A549 (cell line): ENCODE measurements at regions not wholly inside any gene's neighbourhood (a gene's known extent, or its start where the extent isn't known, plus 50 kb on each side); places are given as distances from the start of the nearest gene placed in this dataset.

Source experiments
- CEBPB ChIP-seq, 2 experiments: fragments of >200 bp in 1 of 2; sonication (Bioruptor Twin) in 1 of 2; formaldehyde crosslinking in 1 of 2; IDR thresholded peaks; 2 replicates each; pipeline ENCODE4 v1.6.1; 2012 to 2016
- CHD2 ChIP-seq: fragments of 150-350 bp; IDR thresholded peaks from 2 replicates; pipeline ENCODE4 v1.6.1; 2014; ENCODE audit warnings: low read length; ENCODE audit not compliant: partially characterized antibody
- CHD4 ChIP-seq: fragments of 200-600 bp; sonication (generic); IDR thresholded peaks from 2 replicates; pipeline ENCODE4 v1.6.1; 2016; ENCODE audit warnings: antibody characterized with exemption, mild to moderate bottlenecking, borderline replicate concordance
- CTCF ChIP-seq: fragments of >200 bp; sonication (Bioruptor Twin); formaldehyde crosslinking; IDR thresholded peaks from 3 replicates; pipeline ENCODE4 v1.5.1; 2016
- KDM5A ChIP-seq: fragments of 200-600 bp; sonication (generic); IDR thresholded peaks from 2 replicates; pipeline ENCODE4 v1.6.1; 2016; ENCODE audit warnings: antibody characterized with exemption, mild to moderate bottlenecking
- MYC ChIP-seq: IDR thresholded peaks from 2 replicates; pipeline ENCODE4 v1.6.1; 2012; ENCODE audit warnings: mild to moderate bottlenecking, inconsistent platforms, low read length, improper control_type of control experiment, borderline replicate concordance
- RAD21 ChIP-seq, 2 experiments: fragments of >200 bp in 1 of 2; sonication (Bioruptor Twin) in 1 of 2; formaldehyde crosslinking in 1 of 2; IDR thresholded peaks in 1 of 2; conservative IDR thresholded peaks in 1 of 2; 2 replicates in 1 of 2; 3 replicates in 1 of 2; pipeline ENCODE4 v1.6.1; 2012 to 2018; ENCODE audit warnings: inconsistent platforms in 1 of 2
- RCOR1 ChIP-seq: fragments of 150-350 bp; IDR thresholded peaks from 2 replicates; pipeline ENCODE4 v1.6.1; 2014; ENCODE audit warnings: antibody characterized with exemption, low read length, low read depth

- TF ChIP-seq CHD4: no peak
- TF ChIP-seq CTCF: no peak
- TF ChIP-seq KDM5A: no peak
- TF ChIP-seq CHD2: no peak
- TF ChIP-seq MYC: no peak
- TF ChIP-seq RAD21 (conservative IDR thresholded peaks at IDR 0.05 in 1 of 2, IDR thresholded peaks at IDR 0.05 in 1 of 2): no peak
- no peak for TF ChIP-seq RCOR1
- no peak for TF ChIP-seq CEBPB (IDR thresholded peaks at IDR 0.05)
These were observed 279.0 kb upstream of the RTL1 start for GRCh38 chr14:101182476-101182875.
